RWPE1 (cell line): ENCODE measurements at regions not wholly inside any gene's neighbourhood (a gene's known extent, or its start where the extent isn't known, plus 50 kb on each side); places are given as distances from the start of the nearest gene placed in this dataset.

Experiments
- CTCF ChIA-PET: fragments of 350-600 bp; sonication (Branson Sonifier 250); formaldehyde crosslinking; extraction: SDS; loops from one replicate; lab custom pipeline; 2021; lab: Yijun Ruan, JAX
- POLR2A ChIA-PET: fragments of 400-600 bp; formaldehyde crosslinking; extraction: SDS; loops from one replicate; lab custom pipeline; 2020; ENCODE audit warnings: antibody characterized with exemption; ENCODE audit not compliant: low non-redundant PET; lab: Yijun Ruan, JAX
- DNase-seq: peaks from one replicate; pipeline ENCODE4 v3.0.0; 2012; ENCODE audit warnings: low spot score
- H3K27ac ChIP-seq: fragments of 450-650 bp; 2 replicates; pipeline ENCODE4 v1.5.1; 2017
- CTCF ChIP-seq: fragments of 450-650 bp; conservative IDR thresholded peaks from 2 replicates; pipeline ENCODE4 v1.5.1; 2017; ENCODE audit warnings: low read depth, mild to moderate bottlenecking

- no peak overlapping the region for H3K27ac ChIP-seq
- ChIA-PET CTCF (no interaction called here), POLR2A (no interaction called here)
- no peak for DNase-seq
- TF ChIP-seq CTCF: no peak
Observed at GRCh38 chr20:60482221-60483008, 524.2 kb downstream of the CDH26 start.

- POLR2A ChIA-PET: no interaction called here
Observed at GRCh38 chr20:60483371-60483770, 525.1 kb downstream of the CDH26 start.

GRCh38 chr20:60484316-60484715, 526.1 kb downstream of the CDH26 start:
- TF ChIP-seq CTCF: no peak
- ChIA-PET POLR2A (no interaction called here), CTCF (no interaction called here)
- H3K27ac ChIP-seq: no peak overlapping the region
- no peak for DNase-seq

More at GRCh38 chr20:60483371-60483770, 525.1 kb downstream of the CDH26 start:
- CTCF ChIA-PET: no interaction called here
- H3K27ac ChIP-seq: no peak overlapping the region
- no peak for DNase-seq
- no peak for TF ChIP-seq CTCF

GRCh38 chr20:60485012-60485760, 527.0 kb downstream of the CDH26 start:
- DNase-seq: no peak
- ChIA-PET POLR2A (no interaction called here), CTCF (interaction anchor here (0.6 kb wide), 1 partner anchor 274 kb away, joined by 3 read pairs; no protein-coding TSS in a partner anchor)
- no peak overlapping the region for H3K27ac ChIP-seq
- no peak for TF ChIP-seq CTCF

- CTCF ChIA-PET: no interaction called here
- H3K27ac ChIP-seq: no peak overlapping the region
- no peak for TF ChIP-seq CTCF
- POLR2A ChIA-PET: no interaction called here
- no peak for DNase-seq
Observed at GRCh38 chr20:60486315-60486714, 528.1 kb downstream of the CDH26 start.

- DNase-seq: no peak
- no peak for TF ChIP-seq CTCF
- no peak overlapping the region for H3K27ac ChIP-seq
- ChIA-PET POLR2A (no interaction called here), CTCF (interaction anchor here (0.6 kb wide), 1 partner anchor 18 kb away, joined by 4 read pairs; no protein-coding TSS in a partner anchor)
Observed at GRCh38 chr20:60486937-60487336, 528.7 kb downstream of the CDH26 start.
